Fibroblast of lung (primary cell): ENCODE measurements at regions not wholly inside any gene's neighbourhood (a gene's known extent, or its start where the extent isn't known, plus 50 kb on each side); places are given as distances from the start of the nearest gene placed in this dataset.
"Not testable (repeated sequence)": the region's sequence is repeated elsewhere in the genome, so short reads cannot be mapped to it uniquely, and the experiment has no call there.

Experiments
- DNase-seq, 2 donors: peaks; one replicate each; pipeline versions ENCODE4 v3.0.0 to v3.0.0-alpha.2; 2010; ENCODE audit warnings: low read depth in 2 of 2
- H2AFZ ChIP-seq: 2 replicates; pipeline ENCODE4 v1.5.1; 2012; ENCODE audit warnings: low read length, control low read depth, inconsistent platforms
- H3K27ac ChIP-seq: 2 replicates; pipeline ENCODE4 v1.5.1; 2011; ENCODE audit warnings: low read length, control low read depth; ENCODE audit not compliant: insufficient read depth
- H3K27me3 ChIP-seq: 2 replicates; pipeline ENCODE4 v1.5.1; 2011; ENCODE audit warnings: mild to moderate bottlenecking, low read length; ENCODE audit not compliant: control insufficient read depth, insufficient read depth
- H3K36me3 ChIP-seq: 2 replicates; pipeline ENCODE4 v1.5.1; 2011; ENCODE audit warnings: low read length; ENCODE audit not compliant: control insufficient read depth, insufficient read depth
- H3K4me1 ChIP-seq: 2 replicates; pipeline ENCODE4 v1.5.1; 2011; ENCODE audit warnings: low read length; ENCODE audit not compliant: control insufficient read depth, insufficient read depth; ENCODE audit errors: extremely low read depth
- H3K4me2 ChIP-seq: 2 replicates; pipeline ENCODE4 v1.5.1; 2011; ENCODE audit warnings: low read length, control low read depth; ENCODE audit not compliant: insufficient read depth; ENCODE audit errors: extremely low read depth
- H3K4me3 ChIP-seq, 4 experiments: fragments of 200-600 bp in 1 of 4; sonication (generic) in 1 of 4; replicated peaks in 1 of 4; 2 replicates each; pipeline ENCODE4 v1.5.1; 2011 to 2016; ENCODE audit warnings: low read length in 4 of 4, low read depth in 3 of 4, mild to moderate bottlenecking in 3 of 4, control low read depth in 2 of 4, inconsistent platforms in 1 of 4, mixed read lengths in 1 of 4; ENCODE audit not compliant: insufficient read depth in 1 of 4; ENCODE audit errors: control extremely low read depth in 1 of 4
- H3K79me2 ChIP-seq: 2 replicates; pipeline ENCODE4 v1.5.1; 2012; ENCODE audit warnings: mild to moderate bottlenecking, low read length, inconsistent platforms; ENCODE audit not compliant: control insufficient read depth, insufficient read depth
- H3K9ac ChIP-seq: 2 replicates; pipeline ENCODE4 v1.5.1; 2011; ENCODE audit warnings: mild to moderate bottlenecking, low read length, control low read depth; ENCODE audit not compliant: insufficient read depth
- H3K9me3 ChIP-seq: 2 replicates; pipeline ENCODE4 v1.5.1; 2012; ENCODE audit warnings: low read depth, low read length; ENCODE audit not compliant: control insufficient read depth, insufficient read depth
- H4K20me1 ChIP-seq: 2 replicates; pipeline ENCODE4 v1.5.1; 2011; ENCODE audit warnings: low read length; ENCODE audit not compliant: control insufficient read depth, insufficient read depth; ENCODE audit errors: extremely low read depth
- CTCF ChIP-seq, 2 donors: IDR thresholded peaks in 1 of 2; conservative IDR thresholded peaks in 1 of 2; 1 replicate in 1 of 2; 2 replicates in 1 of 2; pipeline ENCODE4 v1.5.1; 2011 to 2012; ENCODE audit warnings: low read length in 2 of 2, control low read depth in 1 of 2, inconsistent platforms in 1 of 2, low read depth in 1 of 2, mild to moderate bottlenecking in 1 of 2
- EZH2 ChIP-seq: IDR thresholded peaks from 2 replicates; pipeline ENCODE4 v1.5.1; 2012; ENCODE audit warnings: low read length, control low read depth, mild to moderate bottlenecking; ENCODE audit errors: missing control alignments

DNA sequence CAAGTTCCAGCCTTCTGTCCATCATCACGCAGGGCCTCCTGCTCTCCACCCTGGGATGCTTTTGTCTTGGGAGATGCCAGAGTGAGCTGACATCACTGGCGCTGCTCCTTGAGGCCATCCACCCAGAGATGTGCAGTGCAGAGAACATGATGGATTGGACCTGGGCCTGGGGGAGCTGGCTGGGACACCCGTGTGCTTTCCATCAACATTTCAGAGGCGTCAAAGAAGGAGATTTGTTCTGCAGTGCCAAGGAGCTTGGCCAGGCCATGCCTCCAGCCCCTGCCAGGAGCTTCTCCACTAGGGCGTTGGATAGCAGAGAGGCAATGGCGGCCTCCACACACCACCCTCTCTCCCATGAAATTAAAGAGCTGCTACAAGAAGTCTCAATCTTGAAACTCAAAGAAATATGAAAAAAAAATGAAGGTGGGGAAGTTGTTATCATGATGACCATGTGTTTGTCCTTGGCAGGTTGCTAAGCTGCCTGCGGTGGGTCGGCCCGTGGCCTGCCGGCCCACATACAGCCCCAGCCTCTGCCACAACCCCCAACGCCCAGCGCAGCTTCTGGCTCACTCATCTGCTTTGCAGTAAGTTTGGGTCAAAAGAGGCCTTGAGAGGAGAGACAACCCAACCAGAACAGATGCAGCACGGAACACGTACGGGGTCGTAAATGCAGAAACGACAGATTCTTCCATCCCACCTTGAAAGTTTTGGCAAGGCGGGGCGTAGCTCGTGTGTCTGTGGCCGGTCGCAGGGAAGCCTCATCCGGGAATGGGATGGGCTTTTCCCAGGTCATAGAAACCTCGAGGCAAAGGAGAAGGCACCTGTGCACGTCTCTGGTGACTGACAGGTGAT lies 196.0 kb downstream of the NPIPB11 start:
- not testable (repeated sequence) for H3K27ac ChIP-seq, H3K4me3 ChIP-seq, H3K4me1 ChIP-seq, H3K79me2 ChIP-seq, H3K36me3 ChIP-seq, H3K4me2 ChIP-seq, H3K9me3 ChIP-seq, DNase-seq, H3K9ac ChIP-seq, H4K20me1 ChIP-seq, H2AFZ ChIP-seq, H3K27me3 ChIP-seq

DNA sequence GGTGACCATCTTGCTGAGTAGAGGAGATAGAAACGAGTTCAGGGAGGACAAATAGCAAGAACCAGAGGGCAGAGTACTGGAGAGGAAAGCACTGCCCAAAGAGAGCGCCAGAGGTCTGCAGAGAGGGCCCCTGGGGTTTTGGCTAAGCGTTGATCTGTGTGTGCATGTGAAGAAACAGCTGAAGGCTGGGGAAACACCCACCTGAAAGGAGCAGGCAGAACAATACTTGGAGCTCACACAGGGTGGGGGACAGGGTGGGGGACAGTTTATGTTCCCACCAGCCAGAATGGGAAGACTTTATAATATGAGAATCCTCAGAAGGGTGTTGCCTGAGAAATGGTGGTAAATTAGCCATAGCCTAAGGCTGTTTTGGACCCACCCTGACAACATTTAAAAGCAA lies 200.4 kb downstream of the NPIPB11 start:
- not testable (repeated sequence) for H3K27me3 ChIP-seq, H3K79me2 ChIP-seq, H2AFZ ChIP-seq, H3K4me2 ChIP-seq, H4K20me1 ChIP-seq, H3K27ac ChIP-seq, H3K4me3 ChIP-seq, H3K9ac ChIP-seq, H3K9me3 ChIP-seq, H3K36me3 ChIP-seq, DNase-seq
- H3K4me1 ChIP-seq, result peaks cover 12% of the 10 kb centered on the region

GRCh38 chr16:29205151-29205550 lies 201.4 kb downstream of the NPIPB11 start:
- not testable (repeated sequence) for H3K4me2 ChIP-seq, H4K20me1 ChIP-seq, H3K79me2 ChIP-seq, H3K27ac ChIP-seq, DNase-seq, H3K9ac ChIP-seq, H3K4me3 ChIP-seq, H3K27me3 ChIP-seq, H3K36me3 ChIP-seq, H2AFZ ChIP-seq, H3K9me3 ChIP-seq
- peaks cover 14% of the 10 kb centered on the region for H3K4me1 ChIP-seq

DNA sequence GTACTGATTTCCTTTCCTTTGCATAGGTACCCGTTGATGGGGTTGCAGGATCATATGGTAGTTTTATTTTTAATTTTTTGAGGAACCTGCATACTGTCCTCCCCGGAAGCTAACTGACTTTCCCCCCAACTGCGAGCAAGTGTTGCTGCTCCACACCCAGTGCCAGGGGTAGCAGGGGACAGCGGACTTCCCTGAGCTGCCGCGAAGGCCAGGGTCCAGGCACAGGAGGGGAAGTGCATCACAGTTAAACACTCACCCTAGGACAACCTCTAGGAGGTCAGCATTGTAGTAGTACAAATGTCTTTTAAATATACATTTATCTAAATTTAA lies 201.7 kb downstream of the NPIPB11 start:
- H3K4me1 ChIP-seq, result peaks cover 14% of the 10 kb centered on the region

GRCh38 chr16:29203933-29204805 lies 202.3 kb downstream of the NPIPB11 start:
- H3K4me3 ChIP-seq, H3K4me2 ChIP-seq, H3K9me3 ChIP-seq, H3K27me3 ChIP-seq, H3K79me2 ChIP-seq, H4K20me1 ChIP-seq, H2AFZ ChIP-seq, H3K27ac ChIP-seq, H3K9ac ChIP-seq, H3K36me3 ChIP-seq: not testable (repeated sequence)
- peak in 1 of 2 donors; percentile 33 for DNase-seq
- H3K4me1 ChIP-seq, result peaks cover 20% of the 10 kb centered on the region

More for the DNA sequence above, 201.7 kb downstream of the NPIPB11 start:
- H3K27me3 ChIP-seq, result no peaks in the 10 kb centered on the region
- H3K4me3 ChIP-seq, result no peak overlapping the region
- no peaks in the 10 kb centered on the region for H3K9me3 ChIP-seq
- DNase-seq, result no peak
- H3K36me3 ChIP-seq, result no peaks in the 10 kb centered on the region
- H3K27ac ChIP-seq, result no peak overlapping the region
- TF ChIP-seq EZH2 (no peak), CTCF (conservative IDR thresholded peaks at IDR 0.05 in 1 of 2, IDR thresholded peaks at IDR 0.05 in 1 of 2; ENCODE audit: low read depth in 1 of 2, low read length in 2 of 2) (no peak)
- no peaks in the 10 kb centered on the region for H4K20me1 ChIP-seq
- H3K79me2 ChIP-seq, result no peaks in the 10 kb centered on the region
- H2AFZ ChIP-seq, result no peak overlapping the region
- no peak overlapping the region for H3K4me2 ChIP-seq
- no peak overlapping the region for H3K9ac ChIP-seq
